ENCODE measurements at regions not wholly inside any gene's neighbourhood (a gene's known extent, or its start where the extent isn't known, plus 50 kb on each side); places are given as distances from the start of the nearest gene placed in this dataset.

DNA sequence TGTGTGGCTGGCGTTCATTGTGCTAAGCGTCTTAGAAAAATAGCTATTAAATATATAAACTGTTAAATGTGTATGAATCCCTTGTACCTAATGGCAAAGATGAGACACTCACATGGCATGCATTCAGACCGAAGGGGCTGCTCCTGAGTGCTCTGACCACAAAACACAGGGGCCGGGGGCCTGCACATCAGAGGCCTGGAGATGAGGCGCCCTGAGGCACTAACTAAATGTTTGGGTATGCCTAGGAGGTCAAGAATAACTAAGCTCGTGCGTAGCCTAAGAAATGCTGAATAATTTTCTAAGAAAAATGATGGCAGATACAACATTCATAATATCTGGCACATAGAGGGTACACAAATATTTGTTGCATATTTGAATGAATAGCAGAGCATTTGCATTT is 92.5 kb downstream of the PSMB1 start:
- H4K20me1 ChIP-seq (replicated peaks; ENCODE audit: control insufficient read depth, extremely low read depth, insufficient read depth, low read length): no peaks in the 10 kb centered on the region
- dilution Hi-C loops (cut with MboI; ENCODE audit: extremely low pct_ligation_motif_present, low sequenced_read_pairs): no loop called here
- H3K4me3 ChIP-seq (replicated peaks in 1 of 3; ENCODE audit: insufficient read depth in 1 of 3, low read depth in 1 of 3, low read length in 3 of 3): no peak overlapping the region
- intact Hi-C loops (cut with micrococcal nuclease): no loop called here
- ChIA-PET CTCF (interaction anchor here (0.7 kb wide), 1 partner anchor 629 kb away, joined by 3 read pairs; no protein-coding TSS in a partner anchor), POLR2A (no interaction called here)
- DNase-seq (ENCODE audit: low read depth, low spot score): no peak
- H3K4me1 ChIP-seq (ENCODE audit: control insufficient read depth, extremely low read depth, insufficient read depth, low read length): peaks cover 2% of the 10 kb centered on the region
- no peaks in the 10 kb centered on the region for H3K36me3 ChIP-seq (ENCODE audit: control insufficient read depth in 2 of 2, extremely low read depth in 1 of 2, insufficient read depth in 2 of 2, low read length in 2 of 2)
- no peak overlapping the region for H3K27ac ChIP-seq (ENCODE audit: insufficient read depth, low read depth, low read length)
- H3K9ac ChIP-seq (replicated peaks; ENCODE audit: extremely low read depth, insufficient read depth, low read length): no peak overlapping the region
- no peaks in the 10 kb centered on the region for H3K79me2 ChIP-seq (ENCODE audit: control insufficient read depth, insufficient read depth, low read length)
- no peak for FAIRE-seq
- H3K27me3 ChIP-seq (ENCODE audit: control insufficient read depth in 2 of 2, insufficient read depth in 2 of 2, low read length in 2 of 2): no peaks in the 10 kb centered on the region
- no peaks in the 10 kb centered on the region for H3K9me3 ChIP-seq (replicated peaks; ENCODE audit: control insufficient read depth, insufficient read depth, low read length)
- no TSS peak for BruUV-seq (replicated peaks)
- H3K9me1 ChIP-seq (replicated peaks; ENCODE audit: control insufficient read depth, extremely low read depth, insufficient read depth, low read length): no peaks in the 10 kb centered on the region
- H2AFZ ChIP-seq (ENCODE audit: low read depth, low read length): no peak overlapping the region
- no peak overlapping the region for H3K4me2 ChIP-seq (ENCODE audit: insufficient read depth, low read length)
- TF ChIP-seq GATA2 (IDR thresholded peaks at IDR 0.05; ENCODE audit: insufficient read depth, insufficient read length, low read depth, low read length): no peak

- DNase-seq (ENCODE audit: low read depth, low spot score): peak; percentile 30
- Histone ChIP-seq H3K9me1 (replicated peaks; ENCODE audit: control insufficient read depth, extremely low read depth, insufficient read depth, low read length) (no peaks in the 10 kb centered on the region), H3K4me2 (ENCODE audit: insufficient read depth, low read length) (peak overlapping the region; percentile 66), H3K27ac (ENCODE audit: insufficient read depth, low read depth, low read length) (no peak overlapping the region), H3K4me3 (replicated peaks in 1 of 3; ENCODE audit: insufficient read depth in 1 of 3, low read depth in 1 of 3, low read length in 3 of 3) (peak overlapping the region in 2 of 3 experiments; percentile 15 to 36), H3K27me3 (ENCODE audit: control insufficient read depth in 2 of 2, insufficient read depth in 2 of 2, low read length in 2 of 2) (no peaks in the 10 kb centered on the region), H3K36me3 (ENCODE audit: control insufficient read depth in 2 of 2, extremely low read depth in 1 of 2, insufficient read depth in 2 of 2, low read length in 2 of 2) (no peaks in the 10 kb centered on the region), H2AFZ (ENCODE audit: low read depth, low read length) (peak overlapping the region; percentile 71), H3K9ac (replicated peaks; ENCODE audit: extremely low read depth, insufficient read depth, low read length) (no peak overlapping the region), H4K20me1 (replicated peaks; ENCODE audit: control insufficient read depth, extremely low read depth, insufficient read depth, low read length) (no peaks in the 10 kb centered on the region), H3K4me1 (ENCODE audit: control insufficient read depth, extremely low read depth, insufficient read depth, low read length) (peaks cover 2% of the 10 kb centered on the region), H3K79me2 (ENCODE audit: control insufficient read depth, insufficient read depth, low read length) (no peaks in the 10 kb centered on the region), H3K9me3 (replicated peaks; ENCODE audit: control insufficient read depth, insufficient read depth, low read length) (no peaks in the 10 kb centered on the region)
- intact Hi-C loops (cut with micrococcal nuclease) (no loop called here), dilution Hi-C loops (cut with MboI; ENCODE audit: extremely low pct_ligation_motif_present, low sequenced_read_pairs) (no loop called here)
- BruUV-seq (replicated peaks): no TSS peak
- ChIA-PET CTCF (no interaction called here), POLR2A (no interaction called here)
- TF ChIP-seq POLR2A (IDR thresholded peaks at IDR 0.05; ENCODE audit: low read depth, low read length): no peak
- no peak for FAIRE-seq
Measured at GRCh38 chr6:170459451-170459850, 93.7 kb downstream of the PSMB1 start.
